Loucy (cell line): ENCODE measurements at regions not wholly inside any gene's neighbourhood (a gene's known extent, or its start where the extent isn't known, plus 50 kb on each side); places are given as distances from the start of the nearest gene placed in this dataset.

Source experiments
- EZH2phosphoT487 ChIP-seq: fragments of 200-600 bp; IDR thresholded peaks from 2 replicates; pipeline ENCODE4 v1.6.1; 2018; ENCODE audit warnings: antibody characterized with exemption, mild to moderate bottlenecking, moderate library complexity, borderline replicate concordance
- TF ChIP-seq, protein P1 (sequence below): fragments of 200-600 bp; sonication (generic); conservative IDR thresholded peaks from 2 replicates; pipeline ENCODE4 v1.5.1; 2014; ENCODE audit warnings: mild to moderate bottlenecking, antibody characterized with exemption, low read length

DNA sequence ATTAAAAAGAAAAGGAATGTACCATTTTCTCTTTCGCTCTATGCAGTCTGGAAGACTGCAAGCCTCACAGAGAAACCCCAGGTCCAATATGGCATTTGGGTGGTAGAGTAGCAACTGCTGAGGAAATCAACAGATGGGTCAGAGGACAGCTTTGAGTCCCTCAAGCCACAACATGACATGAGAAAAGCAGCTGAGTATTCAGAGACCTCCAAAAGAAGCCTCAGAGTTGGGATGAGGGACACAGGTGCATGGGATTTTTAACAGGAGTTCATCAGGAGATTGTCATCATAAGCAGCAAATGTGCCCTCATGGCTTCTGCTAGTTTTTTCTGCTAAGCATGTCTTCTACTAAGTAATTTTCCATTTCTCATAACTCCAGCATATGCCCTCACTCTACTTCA lies 111.6 kb downstream of the BLID start:
- TF ChIP-seq EZH2phosphoT487: no peak
- TF ChIP-seq, protein P1, sequence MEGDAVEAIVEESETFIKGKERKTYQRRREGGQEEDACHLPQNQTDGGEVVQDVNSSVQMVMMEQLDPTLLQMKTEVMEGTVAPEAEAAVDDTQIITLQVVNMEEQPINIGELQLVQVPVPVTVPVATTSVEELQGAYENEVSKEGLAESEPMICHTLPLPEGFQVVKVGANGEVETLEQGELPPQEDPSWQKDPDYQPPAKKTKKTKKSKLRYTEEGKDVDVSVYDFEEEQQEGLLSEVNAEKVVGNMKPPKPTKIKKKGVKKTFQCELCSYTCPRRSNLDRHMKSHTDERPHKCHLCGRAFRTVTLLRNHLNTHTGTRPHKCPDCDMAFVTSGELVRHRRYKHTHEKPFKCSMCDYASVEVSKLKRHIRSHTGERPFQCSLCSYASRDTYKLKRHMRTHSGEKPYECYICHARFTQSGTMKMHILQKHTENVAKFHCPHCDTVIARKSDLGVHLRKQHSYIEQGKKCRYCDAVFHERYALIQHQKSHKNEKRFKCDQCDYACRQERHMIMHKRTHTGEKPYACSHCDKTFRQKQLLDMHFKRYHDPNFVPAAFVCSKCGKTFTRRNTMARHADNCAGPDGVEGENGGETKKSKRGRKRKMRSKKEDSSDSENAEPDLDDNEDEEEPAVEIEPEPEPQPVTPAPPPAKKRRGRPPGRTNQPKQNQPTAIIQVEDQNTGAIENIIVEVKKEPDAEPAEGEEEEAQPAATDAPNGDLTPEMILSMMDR: no peak
